GM12865 (cell line): ENCODE measurements at regions not wholly inside any gene's neighbourhood (a gene's known extent, or its start where the extent isn't known, plus 50 kb on each side); places are given as distances from the start of the nearest gene placed in this dataset.
A peak's percentile ranks its signal among the peaks of the same experiment; 100 is the strongest.

ENCODE experiments used
- DNase-seq: peaks from one replicate; pipeline ENCODE4 v3.0.0; 2010; ENCODE audit warnings: low read depth
- H3K4me3 ChIP-seq: 2 replicates; pipeline ENCODE4 v1.5.1; 2011; ENCODE audit warnings: mild to moderate bottlenecking, low read depth, low read length, control low read depth
- CTCF ChIP-seq: IDR thresholded peaks from 2 replicates; pipeline ENCODE4 v1.5.1; 2011; ENCODE audit warnings: low read length, control low read depth, low read depth, inconsistent platforms; ENCODE audit not compliant: insufficient read depth; ENCODE audit errors: missing control alignments

- no peak for DNase-seq
- no peak for TF ChIP-seq CTCF
- H3K4me3 ChIP-seq, result no peak overlapping the region
These were observed 164.5 kb downstream of the NHLRC3 start for GRCh38 chr13:39202746-39203145.

GRCh38 chr13:39208636-39209035 is 170.4 kb downstream of the NHLRC3 start:
- no peak for DNase-seq
- TF ChIP-seq CTCF, result no peak
- no peak overlapping the region for H3K4me3 ChIP-seq

GRCh38 chr13:39209731-39210531 is 171.7 kb downstream of the NHLRC3 start:
- TF ChIP-seq CTCF, result no peak
- no peak for DNase-seq

GRCh38 chr13:39210961-39211534 is 172.8 kb downstream of the NHLRC3 start:
- TF ChIP-seq CTCF, result peak; percentile 0
- DNase-seq, result no peak
- H3K4me3 ChIP-seq, result no peak overlapping the region

More at GRCh38 chr13:39209731-39210531, 171.7 kb downstream of the NHLRC3 start:
- H3K4me3 ChIP-seq, result no peak overlapping the region

- TF ChIP-seq CTCF, result no peak
- H3K4me3 ChIP-seq, result no peak overlapping the region
- no peak for DNase-seq
These were observed 177.7 kb downstream of the NHLRC3 start for GRCh38 chr13:39215971-39216370.

GRCh38 chr13:39217471-39217870 is 179.2 kb downstream of the NHLRC3 start:
- TF ChIP-seq CTCF, result no peak
- H3K4me3 ChIP-seq, result no peak overlapping the region
- DNase-seq, result no peak
